GM12891 (cell line): ENCODE measurements at regions not wholly inside any gene's neighbourhood (a gene's known extent, or its start where the extent isn't known, plus 50 kb on each side); places are given as distances from the start of the nearest gene placed in this dataset.

Source experiments
- PAX5 ChIP-seq: IDR thresholded peaks from 2 replicates; pipeline ENCODE4 v1.6.1; 2011; ENCODE audit warnings: low read length, moderate library complexity, mild to moderate bottlenecking; ENCODE audit not compliant: insufficient read depth, severe bottlenecking
- POLR2A ChIP-seq: IDR thresholded peaks from 2 replicates; pipeline ENCODE4 v1.6.1; 2011; ENCODE audit warnings: low read depth, low read length, control low read depth
- POLR2AphosphoS5 ChIP-seq: IDR thresholded peaks from 2 replicates; pipeline ENCODE4 v1.6.1; 2011; ENCODE audit warnings: low read depth, low read length, control low read depth
- POU2F2 ChIP-seq: IDR thresholded peaks from 2 replicates; pipeline ENCODE4 v1.6.1; 2011; ENCODE audit warnings: low read depth, mild to moderate bottlenecking, control low read depth, low read length, moderate library complexity
- SPI1 ChIP-seq: IDR thresholded peaks from 2 replicates; pipeline ENCODE4 v1.6.1; 2011; ENCODE audit warnings: low read depth, low read length, control low read depth
- TAF1 ChIP-seq: IDR thresholded peaks from 2 replicates; pipeline ENCODE4 v1.6.1; 2011; ENCODE audit warnings: low read depth, low read length, control low read depth

- TF ChIP-seq POLR2A (no peak), SPI1 (no peak), POU2F2 (no peak), POLR2AphosphoS5 (no peak), TAF1 (no peak), PAX5 (no peak)
These were observed 373.9 kb downstream of the DSEL start for GRCh38 chr18:67142604-67143003.
